GM18507 (cell line): ENCODE measurements at regions not wholly inside any gene's neighbourhood (a gene's known extent, or its start where the extent isn't known, plus 50 kb on each side); places are given as distances from the start of the nearest gene placed in this dataset.

Source experiments
- DNase-seq: peaks from one replicate; pipeline ENCODE4 v3.0.0; 2011; ENCODE audit warnings: low read depth; ENCODE audit not compliant: insufficient read length; ENCODE audit errors: extremely low spot score
- FAIRE-seq: peaks from 2 replicates; lab custom pipeline; 2011; peaks lifted over from hg19 to GRCh38; lab: Jason Lieb, UNC

- DNase-seq (no peak), FAIRE-seq (no peak)
Observed at GRCh38 chr6:62516291-62517141, 230.5 kb upstream of the KHDRBS2 start.

GRCh38 chr6:62492192-62492822, 206.3 kb upstream of the KHDRBS2 start:
- FAIRE-seq (no peak), DNase-seq (no peak)

- no peak for FAIRE-seq
- DNase-seq: no peak
Observed at GRCh38 chr6:62480544-62480943, 194.5 kb upstream of the KHDRBS2 start.

GRCh38 chr6:62479697-62480220, 193.7 kb upstream of the KHDRBS2 start:
- DNase-seq (no peak), FAIRE-seq (no peak)

- FAIRE-seq (no peak), DNase-seq (no peak)
Observed at GRCh38 chr6:62474793-62475192, 188.8 kb upstream of the KHDRBS2 start.

GRCh38 chr6:62466607-62467006, 180.6 kb upstream of the KHDRBS2 start:
- no peak for DNase-seq
- FAIRE-seq: no peak

- no peak for DNase-seq
- no peak for FAIRE-seq
Observed at GRCh38 chr6:62465206-62465605, 179.2 kb upstream of the KHDRBS2 start.

GRCh38 chr6:62452586-62452985, 166.6 kb upstream of the KHDRBS2 start:
- no peak for FAIRE-seq
- DNase-seq: no peak

GRCh38 chr6:62446647-62447316, 160.8 kb upstream of the KHDRBS2 start:
- FAIRE-seq: no peak
- DNase-seq: no peak

- DNase-seq: no peak
- no peak for FAIRE-seq
Observed at GRCh38 chr6:62445521-62445920, 159.5 kb upstream of the KHDRBS2 start.

- DNase-seq (no peak), FAIRE-seq (no peak)
Observed at GRCh38 chr6:62441182-62441581, 155.2 kb upstream of the KHDRBS2 start.

- FAIRE-seq: no peak
Observed at GRCh38 chr6:62429781-62430180, 143.8 kb upstream of the KHDRBS2 start.

GRCh38 chr6:62400521-62401259, 114.7 kb upstream of the KHDRBS2 start:
- FAIRE-seq (no peak), DNase-seq (no peak)

More at GRCh38 chr6:62429781-62430180, 143.8 kb upstream of the KHDRBS2 start:
- DNase-seq: no peak

GRCh38 chr6:62393608-62394007, 107.6 kb upstream of the KHDRBS2 start:
- FAIRE-seq (no peak), DNase-seq (no peak)

GRCh38 chr6:62392291-62392690, 106.3 kb upstream of the KHDRBS2 start:
- DNase-seq (no peak), FAIRE-seq (no peak)

- FAIRE-seq: no peak
- DNase-seq: no peak
Observed at GRCh38 chr6:62391358-62391757, 105.3 kb upstream of the KHDRBS2 start.

GRCh38 chr6:62390401-62390800, 104.4 kb upstream of the KHDRBS2 start:
- no peak for DNase-seq
- FAIRE-seq: no peak

GRCh38 chr6:62371453-62372210, 85.6 kb upstream of the KHDRBS2 start:
- FAIRE-seq (no peak), DNase-seq (no peak)

- DNase-seq (no peak), FAIRE-seq (no peak)
Observed at GRCh38 chr6:62367601-62368000, 81.6 kb upstream of the KHDRBS2 start.
